Upper lobe of left lung (tissue), 6 donors: ENCODE measurements at regions not wholly inside any gene's neighbourhood (a gene's known extent, or its start where the extent isn't known, plus 50 kb on each side); places are given as distances from the start of the nearest gene placed in this dataset.
A peak's percentile ranks its signal among the peaks of the same experiment; 100 is the strongest.

Experiments used
- ATAC-seq, 2 donors: fragments of 200-7000 bp; cut with Tn5 transposase; one replicate each; pipeline ENCODE4 v1.9.1; 2022; ENCODE audit warnings: mild to moderate bottlenecking in 2 of 2, moderate library complexity in 2 of 2; ENCODE audit not compliant: low FRiP score in 2 of 2
- DNase-seq, 2 donors: peaks; one replicate each; pipeline ENCODE4 v3.0.0-alpha.2; 2019 to 2020
- H3K27ac ChIP-seq, 4 donors: fragments of 200-600 bp; sonication (generic); one replicate each; pipeline ENCODE4 v1.5.1; 2016 to 2019
- H3K27me3 ChIP-seq, 4 donors: fragments of 200-600 bp; sonication (generic); one replicate each; pipeline ENCODE4 v1.5.1; 2017 to 2019
- H3K36me3 ChIP-seq, 4 donors: fragments of 200-600 bp; sonication (generic); one replicate each; pipeline ENCODE4 v1.5.1; 2016 to 2019
- H3K4me1 ChIP-seq, 4 donors: fragments of 200-600 bp; sonication (generic); one replicate each; pipeline ENCODE4 v1.5.1; 2018 to 2019
- H3K4me3 ChIP-seq, 4 donors: fragments of 200-600 bp; sonication (generic); one replicate each; pipeline ENCODE4 v1.5.1; 2017 to 2019; ENCODE audit warnings: mild to moderate bottlenecking in 2 of 4, moderate library complexity in 1 of 4
- H3K9me3 ChIP-seq, 4 donors: fragments of 200-600 bp; sonication (generic); one replicate each; pipeline ENCODE4 v1.5.1; 2018 to 2019
- EP300 ChIP-seq, 4 donors: sonication (generic); formaldehyde crosslinking; IDR thresholded peaks; one replicate each; pipeline ENCODE4 v1.5.1; 2017; ENCODE audit warnings: antibody characterized with exemption in 4 of 4, control low read depth in 2 of 4
- POLR2A ChIP-seq, 4 donors: fragments of 450-650 bp; IDR thresholded peaks; one replicate each; pipeline ENCODE4 v1.5.1; 2016 to 2017; ENCODE audit warnings: antibody characterized with exemption in 4 of 4, mild to moderate bottlenecking in 2 of 4
- POLR2AphosphoS5 ChIP-seq, 2 donors: sonication (generic); formaldehyde crosslinking; IDR thresholded peaks; one replicate each; pipeline ENCODE4 v1.5.1; 2017; ENCODE audit warnings: antibody characterized with exemption in 2 of 2
- WGBS, 2 donors: methylation state at CpG; one replicate each; pipeline ENCODE4 v1.1.5; 2017 to 2018; 5-methylcytosine and 5-hydroxymethylcytosine counted together
- TF ChIP-seq, protein P1 (sequence below), 6 experiments: fragments of 450-650 bp in 4 of 6; fragments of 200-600 bp in 2 of 6; sonication (generic) in 2 of 6; IDR thresholded peaks; one replicate each; pipeline ENCODE4 v1.5.1; 2016 to 2019; ENCODE audit warnings: antibody characterized with exemption in 6 of 6
- donor health status: DM: no; HTN: no; CAD: no; lungs with moderate emphysema.
- donor health status: DM: no; HTN: yes; CAD: no; lungs with severe emphysema.

DNA sequence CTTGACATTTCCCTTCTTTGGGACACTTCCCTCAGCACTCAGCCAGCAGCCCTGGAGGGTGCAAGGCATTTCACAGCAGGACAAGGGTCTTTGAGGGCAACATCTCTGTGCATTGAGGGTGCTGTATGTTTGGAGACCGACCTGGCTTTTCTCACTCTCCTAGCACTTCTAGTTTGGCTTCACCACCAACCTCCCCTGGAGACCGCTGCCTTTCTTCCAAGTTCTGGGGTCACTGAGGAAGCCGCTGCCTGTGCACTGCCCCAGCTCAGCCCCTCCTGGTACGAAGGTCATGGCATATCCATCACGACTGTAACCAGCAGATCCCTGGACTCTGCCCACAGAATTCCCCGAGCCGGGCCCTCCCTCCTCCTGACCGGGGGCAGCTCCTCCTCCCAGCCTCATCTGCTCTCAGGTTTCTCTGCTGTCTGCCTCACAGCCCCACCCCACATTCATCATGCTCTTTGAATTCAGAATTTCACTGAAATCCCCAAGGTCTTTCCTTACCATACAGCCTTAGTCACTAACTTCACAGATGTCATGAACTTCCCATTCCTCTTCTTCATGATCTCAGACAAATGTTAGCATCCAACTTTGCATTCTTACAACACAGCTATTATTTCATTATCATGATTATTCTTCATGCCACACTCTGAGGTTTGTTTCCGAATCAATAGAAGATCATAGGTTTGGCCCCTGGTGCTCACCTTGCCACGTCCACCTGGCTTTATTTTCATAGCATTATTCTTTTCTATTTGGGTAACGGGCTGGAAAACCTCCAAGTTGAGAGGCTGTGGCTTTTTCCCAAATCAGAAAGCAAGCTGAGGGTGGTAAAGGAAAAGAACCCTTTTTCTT, 113.0 kb upstream of the COPS8 start:
- Histone ChIP-seq H3K4me3 (no peak overlapping the region), H3K27ac (peak overlapping the region; percentile 37 to 84 (median 64)), H3K9me3 (no peaks in the 10 kb centered on the region), H3K27me3 (no peaks in the 10 kb centered on the region), H3K36me3 (no peaks in the 10 kb centered on the region), H3K4me1 (peaks cover 12 to 30% (median 18%) of the 10 kb centered on the region in 4 donors)
- WGBS, 2 donors = 68 to 86% methylated on average over 10 to 11 of the region's 11 CpGs
- ATAC-seq (peak in 1 of 2 donors; percentile 84), DNase-seq (peak in 1 of 2 donors; percentile 21)
- TF ChIP-seq EP300 (IDR thresholded peaks at IDR 0.05) (no peak), POLR2A (IDR thresholded peaks at IDR 0.05) (peak in 1 of 4 donors; percentile 32), POLR2AphosphoS5 (IDR thresholded peaks at IDR 0.05) (peak in 1 of 2 donors; percentile 55)

DNA sequence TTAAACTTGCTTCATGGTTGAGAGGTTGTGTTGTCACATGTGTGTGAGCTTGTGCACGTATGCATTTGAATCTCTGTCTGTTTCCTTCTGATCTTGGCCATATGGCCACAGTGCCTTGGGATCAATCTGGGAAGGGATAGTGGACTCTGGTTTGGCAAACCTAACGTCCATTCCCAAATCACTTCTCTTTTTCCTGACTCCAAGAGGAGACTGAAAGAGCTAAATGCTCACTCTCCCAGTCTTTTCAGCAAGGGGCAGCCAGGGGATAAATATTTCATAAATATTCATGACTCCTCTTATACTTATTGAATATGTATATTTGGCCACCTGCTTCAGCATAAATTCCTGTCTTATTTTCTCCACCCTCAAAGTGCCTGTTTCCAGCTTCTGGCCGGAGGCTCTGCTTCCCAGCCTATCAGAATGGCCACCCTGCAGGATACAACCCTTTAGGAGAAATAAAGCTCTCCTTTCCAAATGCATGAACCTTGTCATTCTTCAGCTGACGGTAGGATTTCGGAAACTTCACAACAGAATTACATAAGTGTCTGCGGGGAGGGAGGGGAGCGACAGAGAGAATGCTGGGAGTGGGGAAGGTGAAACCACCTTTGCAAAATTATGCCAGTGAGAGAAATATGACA, 112.2 kb upstream of the COPS8 start:
- 79 to 82% methylated on average over 7 of the region's 7 CpGs for WGBS, 2 donors
- Histone ChIP-seq H3K4me1 (peaks cover 12 to 30% (median 18%) of the 10 kb centered on the region in 4 donors), H3K36me3 (no peaks in the 10 kb centered on the region), H3K27me3 (no peaks in the 10 kb centered on the region), H3K4me3 (no peak overlapping the region), H3K27ac (peak overlapping the region in 3 of 4 donors; percentile 6 to 84 (median 24)), H3K9me3 (no peaks in the 10 kb centered on the region)
- TF ChIP-seq, protein P1, sequence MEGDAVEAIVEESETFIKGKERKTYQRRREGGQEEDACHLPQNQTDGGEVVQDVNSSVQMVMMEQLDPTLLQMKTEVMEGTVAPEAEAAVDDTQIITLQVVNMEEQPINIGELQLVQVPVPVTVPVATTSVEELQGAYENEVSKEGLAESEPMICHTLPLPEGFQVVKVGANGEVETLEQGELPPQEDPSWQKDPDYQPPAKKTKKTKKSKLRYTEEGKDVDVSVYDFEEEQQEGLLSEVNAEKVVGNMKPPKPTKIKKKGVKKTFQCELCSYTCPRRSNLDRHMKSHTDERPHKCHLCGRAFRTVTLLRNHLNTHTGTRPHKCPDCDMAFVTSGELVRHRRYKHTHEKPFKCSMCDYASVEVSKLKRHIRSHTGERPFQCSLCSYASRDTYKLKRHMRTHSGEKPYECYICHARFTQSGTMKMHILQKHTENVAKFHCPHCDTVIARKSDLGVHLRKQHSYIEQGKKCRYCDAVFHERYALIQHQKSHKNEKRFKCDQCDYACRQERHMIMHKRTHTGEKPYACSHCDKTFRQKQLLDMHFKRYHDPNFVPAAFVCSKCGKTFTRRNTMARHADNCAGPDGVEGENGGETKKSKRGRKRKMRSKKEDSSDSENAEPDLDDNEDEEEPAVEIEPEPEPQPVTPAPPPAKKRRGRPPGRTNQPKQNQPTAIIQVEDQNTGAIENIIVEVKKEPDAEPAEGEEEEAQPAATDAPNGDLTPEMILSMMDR (IDR thresholded peaks at IDR 0.05) = no peak
- TF ChIP-seq EP300 (IDR thresholded peaks at IDR 0.05) (no peak), POLR2AphosphoS5 (IDR thresholded peaks at IDR 0.05) (no peak), POLR2A (IDR thresholded peaks at IDR 0.05) (no peak)
- peak in 1 of 2 donors; percentile 16 for DNase-seq
- no peak for ATAC-seq

DNA sequence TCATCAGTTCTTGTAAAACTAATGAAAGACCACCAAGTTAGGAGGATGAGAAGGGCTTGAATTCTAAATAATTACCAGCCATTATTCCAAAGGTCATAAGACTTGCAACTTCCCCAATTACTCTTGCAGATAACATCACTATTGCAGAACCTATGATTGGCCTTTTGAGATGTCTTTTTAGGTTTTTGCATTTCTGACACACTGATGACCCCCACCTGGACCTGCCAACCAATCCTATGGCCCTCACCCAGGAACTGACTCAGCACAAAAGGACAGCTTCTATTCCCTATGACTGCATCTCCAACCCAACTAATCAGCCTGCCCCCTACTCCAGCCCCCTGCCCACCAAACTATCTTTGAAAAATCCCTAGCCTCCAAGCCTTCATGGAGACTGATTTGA, 111.5 kb upstream of the COPS8 start:
- Histone ChIP-seq H3K27me3 (no peaks in the 10 kb centered on the region), H3K4me3 (no peak overlapping the region), H3K27ac (peak overlapping the region in 3 of 4 donors; percentile 6 to 84 (median 24)), H3K4me1 (peaks cover 12 to 30% (median 18%) of the 10 kb centered on the region in 4 donors), H3K9me3 (no peaks in the 10 kb centered on the region), H3K36me3 (no peaks in the 10 kb centered on the region)
- ATAC-seq (no peak), DNase-seq (peak in 1 of 2 donors; percentile 17)
- TF ChIP-seq POLR2AphosphoS5 (IDR thresholded peaks at IDR 0.05) (no peak), POLR2A (IDR thresholded peaks at IDR 0.05) (no peak), EP300 (IDR thresholded peaks at IDR 0.05) (no peak)
- TF ChIP-seq, protein P1 (IDR thresholded peaks at IDR 0.05) = no peak

DNA sequence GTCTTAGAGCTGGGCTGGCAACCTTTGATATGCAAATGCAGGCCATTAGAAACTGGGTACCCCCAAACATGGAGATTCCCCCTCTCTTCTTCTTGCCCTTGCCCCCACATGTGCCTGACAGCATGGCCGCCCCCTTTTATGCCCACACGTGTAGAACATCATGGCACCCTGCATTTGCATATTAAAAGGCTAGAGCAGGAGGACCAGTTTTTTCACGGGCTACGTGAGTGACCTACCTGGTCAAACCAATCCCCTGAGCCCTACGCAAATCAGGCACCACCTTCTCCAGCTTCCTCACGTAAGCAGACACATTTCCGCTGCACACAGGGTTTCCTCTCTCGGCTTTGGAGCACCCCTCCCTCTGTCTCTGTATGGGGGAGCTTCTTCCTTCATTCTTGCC, 110.9 kb upstream of the COPS8 start:
- 74 to 95% methylated on average over 8 of the region's 8 CpGs for WGBS, 2 donors
- Histone ChIP-seq H3K4me1 (peaks cover 12 to 30% (median 18%) of the 10 kb centered on the region in 4 donors), H3K36me3 (no peaks in the 10 kb centered on the region), H3K4me3 (no peak overlapping the region), H3K27me3 (no peaks in the 10 kb centered on the region), H3K9me3 (no peaks in the 10 kb centered on the region), H3K27ac (peak overlapping the region in 2 of 4 donors; percentile 71 to 84)
- DNase-seq (peak in 1 of 2 donors; percentile 9), ATAC-seq (no peak)
- TF ChIP-seq POLR2AphosphoS5 (IDR thresholded peaks at IDR 0.05) (no peak), POLR2A (IDR thresholded peaks at IDR 0.05) (no peak), EP300 (IDR thresholded peaks at IDR 0.05) (no peak)
- TF ChIP-seq, protein P1 (IDR thresholded peaks at IDR 0.05) = no peak

DNA sequence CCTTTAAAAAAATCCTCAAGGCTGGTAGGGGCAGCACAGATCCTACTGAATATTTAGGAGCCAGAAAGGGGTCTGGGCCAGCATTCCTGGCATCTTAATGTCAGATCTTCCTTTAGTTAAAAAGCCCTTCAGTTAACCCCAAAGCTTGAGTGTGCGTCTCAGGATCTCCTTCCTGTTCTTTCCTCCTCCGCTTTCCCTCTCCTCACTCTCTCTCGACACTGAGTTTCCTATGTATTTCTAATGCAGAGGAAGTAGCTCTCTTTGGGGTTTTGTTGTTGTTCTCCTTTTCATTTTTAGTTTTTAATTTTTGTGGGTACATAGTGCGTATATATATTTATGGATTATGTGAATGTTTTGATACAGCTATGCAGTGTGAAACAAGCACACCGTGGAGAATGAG, 109.9 kb upstream of the COPS8 start:
- Histone ChIP-seq H3K36me3 (no peaks in the 10 kb centered on the region), H3K9me3 (no peaks in the 10 kb centered on the region), H3K4me1 (peaks cover 12 to 27% (median 17%) of the 10 kb centered on the region in 4 donors), H3K27me3 (no peaks in the 10 kb centered on the region), H3K27ac (peak overlapping the region; percentile 38 to 84 (median 79)), H3K4me3 (no peak overlapping the region)
- ATAC-seq (no peak), DNase-seq (peak in 1 of 2 donors; percentile 19)
- 73 to 80% methylated on average over 5 of the region's 5 CpGs for WGBS, 2 donors
- TF ChIP-seq EP300 (IDR thresholded peaks at IDR 0.05) = no peak
- TF ChIP-seq, protein P1 (IDR thresholded peaks at IDR 0.05) = no peak
